Transverse colon (tissue), 3 donors: ENCODE measurements at regions not wholly inside any gene's neighbourhood (a gene's known extent, or its start where the extent isn't known, plus 50 kb on each side); places are given as distances from the start of the nearest gene placed in this dataset.
"Not testable (repeated sequence)": the region's sequence is repeated elsewhere in the genome, so short reads cannot be mapped to it uniquely, and the experiment has no call there.

Experiments used
- EP300 ChIP-seq: sonication (generic); formaldehyde crosslinking; IDR thresholded peaks from one replicate; pipeline ENCODE4 v1.6.1; 2017; ENCODE audit warnings: antibody characterized with exemption, low read depth
- POLR2A ChIP-seq: fragments of 450-650 bp; IDR thresholded peaks from one replicate; pipeline ENCODE4 v1.6.1; 2016; ENCODE audit warnings: antibody characterized with exemption, mild to moderate bottlenecking, moderate library complexity
- TF ChIP-seq, protein P1 (sequence below), 5 experiments: fragments of 200-600 bp in 3 of 5; fragments of 450-650 bp in 2 of 5; sonication (generic) in 3 of 5; IDR thresholded peaks; 1 replicate in 2 of 5; 2 replicates in 3 of 5; pipeline ENCODE4 v1.5.1; 2016 to 2017; ENCODE audit warnings: antibody characterized with exemption in 5 of 5, inconsistent platforms in 3 of 5, mild to moderate bottlenecking in 2 of 5, moderate library complexity in 1 of 5

DNA sequence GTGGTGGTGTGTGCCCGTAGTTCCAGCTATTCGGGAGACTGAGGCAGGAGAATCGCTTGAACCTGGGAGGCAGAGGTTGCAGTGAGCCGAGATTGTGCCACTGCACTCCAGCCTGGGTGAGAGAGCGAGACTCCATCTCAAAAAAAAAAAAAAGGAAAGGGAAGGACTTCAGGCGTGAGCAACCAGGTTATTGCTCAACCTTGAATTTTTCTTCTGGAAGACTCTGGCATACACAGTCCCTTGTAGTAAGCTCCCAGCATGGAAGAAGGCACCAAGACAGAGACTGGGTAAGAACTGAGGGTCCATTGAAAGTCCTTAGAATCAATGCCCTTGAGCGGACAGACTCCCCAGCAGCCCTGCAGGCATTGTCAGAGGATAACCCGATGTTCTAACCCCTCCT, 75.0 kb downstream of the C9orf50 start:
- TF ChIP-seq, protein P1, sequence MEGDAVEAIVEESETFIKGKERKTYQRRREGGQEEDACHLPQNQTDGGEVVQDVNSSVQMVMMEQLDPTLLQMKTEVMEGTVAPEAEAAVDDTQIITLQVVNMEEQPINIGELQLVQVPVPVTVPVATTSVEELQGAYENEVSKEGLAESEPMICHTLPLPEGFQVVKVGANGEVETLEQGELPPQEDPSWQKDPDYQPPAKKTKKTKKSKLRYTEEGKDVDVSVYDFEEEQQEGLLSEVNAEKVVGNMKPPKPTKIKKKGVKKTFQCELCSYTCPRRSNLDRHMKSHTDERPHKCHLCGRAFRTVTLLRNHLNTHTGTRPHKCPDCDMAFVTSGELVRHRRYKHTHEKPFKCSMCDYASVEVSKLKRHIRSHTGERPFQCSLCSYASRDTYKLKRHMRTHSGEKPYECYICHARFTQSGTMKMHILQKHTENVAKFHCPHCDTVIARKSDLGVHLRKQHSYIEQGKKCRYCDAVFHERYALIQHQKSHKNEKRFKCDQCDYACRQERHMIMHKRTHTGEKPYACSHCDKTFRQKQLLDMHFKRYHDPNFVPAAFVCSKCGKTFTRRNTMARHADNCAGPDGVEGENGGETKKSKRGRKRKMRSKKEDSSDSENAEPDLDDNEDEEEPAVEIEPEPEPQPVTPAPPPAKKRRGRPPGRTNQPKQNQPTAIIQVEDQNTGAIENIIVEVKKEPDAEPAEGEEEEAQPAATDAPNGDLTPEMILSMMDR (IDR thresholded peaks at IDR 0.05) = not testable (repeated sequence)
- TF ChIP-seq POLR2A, EP300: not testable (repeated sequence)
